ENCODE measurements at regions not wholly inside any gene's neighbourhood (a gene's known extent, or its start where the extent isn't known, plus 50 kb on each side); places are given as distances from the start of the nearest gene placed in this dataset.

DNA sequence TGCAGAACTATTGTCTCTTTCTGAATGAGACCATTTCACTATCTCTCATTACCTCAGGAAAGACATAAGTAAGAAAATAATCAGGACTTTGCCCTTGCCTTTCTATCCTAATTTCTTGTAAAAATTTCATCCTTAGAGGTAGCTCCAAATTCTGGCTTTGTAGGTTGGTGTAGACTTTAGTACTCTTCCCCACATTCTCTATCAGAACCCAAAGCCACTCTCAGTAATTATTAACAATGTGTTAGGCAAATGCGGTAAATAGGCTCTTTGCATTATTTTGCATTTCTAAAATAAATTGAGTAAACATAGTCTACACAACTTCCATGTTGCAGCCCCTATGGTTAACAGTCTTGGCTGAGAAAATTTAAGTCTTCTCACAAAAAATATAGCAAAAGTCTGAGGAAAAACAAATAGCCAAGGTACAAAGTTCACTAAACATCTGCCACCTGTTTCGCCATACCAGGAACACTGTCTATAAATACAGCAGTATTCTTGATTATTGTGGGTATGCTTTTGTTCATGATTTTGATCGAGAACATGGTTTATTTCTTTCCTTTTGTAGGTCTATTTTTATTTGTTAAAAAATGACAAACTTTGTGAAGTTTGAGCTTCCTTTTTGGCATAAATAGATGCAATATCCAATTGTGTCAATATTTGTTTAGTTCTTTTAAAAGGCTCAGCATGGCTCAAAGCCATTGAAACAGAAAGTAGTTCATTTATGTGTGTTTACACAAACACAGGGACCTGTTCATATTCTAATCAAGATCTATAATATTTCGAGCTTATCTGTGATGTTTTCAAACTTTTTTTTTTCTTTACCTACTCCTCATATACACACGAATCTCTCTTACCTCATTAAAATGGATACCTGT lies 1061.5 kb downstream of the CNTNAP5 start:
- TF ChIP-seq POLR2A (IDR thresholded peaks at IDR 0.05), result no peak
- TF ChIP-seq, protein P1, sequence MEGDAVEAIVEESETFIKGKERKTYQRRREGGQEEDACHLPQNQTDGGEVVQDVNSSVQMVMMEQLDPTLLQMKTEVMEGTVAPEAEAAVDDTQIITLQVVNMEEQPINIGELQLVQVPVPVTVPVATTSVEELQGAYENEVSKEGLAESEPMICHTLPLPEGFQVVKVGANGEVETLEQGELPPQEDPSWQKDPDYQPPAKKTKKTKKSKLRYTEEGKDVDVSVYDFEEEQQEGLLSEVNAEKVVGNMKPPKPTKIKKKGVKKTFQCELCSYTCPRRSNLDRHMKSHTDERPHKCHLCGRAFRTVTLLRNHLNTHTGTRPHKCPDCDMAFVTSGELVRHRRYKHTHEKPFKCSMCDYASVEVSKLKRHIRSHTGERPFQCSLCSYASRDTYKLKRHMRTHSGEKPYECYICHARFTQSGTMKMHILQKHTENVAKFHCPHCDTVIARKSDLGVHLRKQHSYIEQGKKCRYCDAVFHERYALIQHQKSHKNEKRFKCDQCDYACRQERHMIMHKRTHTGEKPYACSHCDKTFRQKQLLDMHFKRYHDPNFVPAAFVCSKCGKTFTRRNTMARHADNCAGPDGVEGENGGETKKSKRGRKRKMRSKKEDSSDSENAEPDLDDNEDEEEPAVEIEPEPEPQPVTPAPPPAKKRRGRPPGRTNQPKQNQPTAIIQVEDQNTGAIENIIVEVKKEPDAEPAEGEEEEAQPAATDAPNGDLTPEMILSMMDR (IDR thresholded peaks at IDR 0.05), result no peak
